ENCODE measurements at regions not wholly inside any gene's neighbourhood (a gene's known extent, or its start where the extent isn't known, plus 50 kb on each side); places are given as distances from the start of the nearest gene placed in this dataset.

DNA sequence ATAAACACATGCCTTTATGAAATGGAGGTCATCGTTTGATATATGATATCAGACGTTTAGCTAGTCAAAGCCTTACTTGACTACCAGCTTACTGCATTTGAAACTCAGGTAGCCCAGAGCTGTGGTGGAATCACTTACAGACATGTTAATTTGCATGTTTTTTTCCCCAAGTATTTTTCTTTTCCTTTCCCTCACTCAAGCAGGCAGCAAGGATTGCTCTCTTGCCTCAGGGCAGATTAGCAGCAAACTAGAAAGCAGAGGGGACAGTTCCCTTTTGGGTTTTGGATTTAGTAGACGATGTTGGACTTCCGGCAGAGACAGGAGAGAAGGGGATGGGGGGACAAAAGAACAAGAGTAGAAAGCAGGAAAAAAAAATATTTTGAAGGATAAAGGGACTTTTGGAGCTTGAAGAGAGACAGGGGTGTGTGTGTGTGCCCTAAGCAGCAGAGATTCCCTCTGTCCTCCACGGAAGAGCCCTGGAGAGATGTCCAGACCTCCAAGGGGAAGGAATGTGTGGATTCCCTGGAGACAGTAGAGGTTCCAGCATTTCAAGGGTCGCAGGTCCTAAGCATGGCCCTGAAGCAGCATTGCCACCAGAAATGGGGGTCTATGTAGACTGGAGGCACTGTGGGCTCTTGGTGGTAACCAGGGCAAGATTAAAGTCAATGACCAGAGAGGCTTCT lies 86.8 kb upstream of the CADPS start:
- H3K4me2 ChIP-seq: no peak overlapping the region
- H3K27ac ChIP-seq: no peak overlapping the region
- WGBS (ENCODE audit: low lambda C conversion rate, missing lambda C conversion rate): 71% methylated on average over 6 of the region's 6 CpGs
- no peaks in the 10 kb centered on the region for H3K9me3 ChIP-seq (ENCODE audit: low read depth)
- no peak for TF ChIP-seq EZH2phosphoT487 (IDR thresholded peaks at IDR 0.05; ENCODE audit: low read depth, severe bottlenecking, unreplicated experiment)
- no peak for TF ChIP-seq EZH2 (IDR thresholded peaks at IDR 0.05; ENCODE audit: borderline replicate concordance)
- TF ChIP-seq, protein P1, sequence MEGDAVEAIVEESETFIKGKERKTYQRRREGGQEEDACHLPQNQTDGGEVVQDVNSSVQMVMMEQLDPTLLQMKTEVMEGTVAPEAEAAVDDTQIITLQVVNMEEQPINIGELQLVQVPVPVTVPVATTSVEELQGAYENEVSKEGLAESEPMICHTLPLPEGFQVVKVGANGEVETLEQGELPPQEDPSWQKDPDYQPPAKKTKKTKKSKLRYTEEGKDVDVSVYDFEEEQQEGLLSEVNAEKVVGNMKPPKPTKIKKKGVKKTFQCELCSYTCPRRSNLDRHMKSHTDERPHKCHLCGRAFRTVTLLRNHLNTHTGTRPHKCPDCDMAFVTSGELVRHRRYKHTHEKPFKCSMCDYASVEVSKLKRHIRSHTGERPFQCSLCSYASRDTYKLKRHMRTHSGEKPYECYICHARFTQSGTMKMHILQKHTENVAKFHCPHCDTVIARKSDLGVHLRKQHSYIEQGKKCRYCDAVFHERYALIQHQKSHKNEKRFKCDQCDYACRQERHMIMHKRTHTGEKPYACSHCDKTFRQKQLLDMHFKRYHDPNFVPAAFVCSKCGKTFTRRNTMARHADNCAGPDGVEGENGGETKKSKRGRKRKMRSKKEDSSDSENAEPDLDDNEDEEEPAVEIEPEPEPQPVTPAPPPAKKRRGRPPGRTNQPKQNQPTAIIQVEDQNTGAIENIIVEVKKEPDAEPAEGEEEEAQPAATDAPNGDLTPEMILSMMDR (IDR thresholded peaks at IDR 0.05; ENCODE audit: poor library complexity): no peak
- H3K36me3 ChIP-seq (replicated peaks; ENCODE audit: insufficient read depth, low read depth): no peaks in the 10 kb centered on the region
- no peaks in the 10 kb centered on the region for H3K79me2 ChIP-seq
- no peaks in the 10 kb centered on the region for H3K27me3 ChIP-seq
- no peak overlapping the region for H3K4me3 ChIP-seq
- H4K20me1 ChIP-seq (ENCODE audit: insufficient read depth, poor library complexity, severe bottlenecking): no peaks in the 10 kb centered on the region
- H3K9me2 ChIP-seq (replicated peaks; ENCODE audit: insufficient read depth): no peaks in the 10 kb centered on the region
- no peak for DNase-seq (ENCODE audit: low spot score)
- no peak overlapping the region for H2AFZ ChIP-seq
- H3K4me1 ChIP-seq (ENCODE audit: insufficient read depth): no peaks in the 10 kb centered on the region

GRCh38 chr3:62962714-62963113 lies 87.5 kb upstream of the CADPS start:
- Histone ChIP-seq H4K20me1 (ENCODE audit: insufficient read depth, poor library complexity, severe bottlenecking) (no peaks in the 10 kb centered on the region), H3K27ac (no peak overlapping the region), H3K9me2 (replicated peaks; ENCODE audit: insufficient read depth) (no peaks in the 10 kb centered on the region), H3K27me3 (no peaks in the 10 kb centered on the region), H3K4me3 (no peak overlapping the region), H2AFZ (no peak overlapping the region), H3K79me2 (no peaks in the 10 kb centered on the region), H3K9me3 (ENCODE audit: low read depth) (no peaks in the 10 kb centered on the region), H3K4me1 (ENCODE audit: insufficient read depth) (no peaks in the 10 kb centered on the region), H3K36me3 (replicated peaks; ENCODE audit: insufficient read depth, low read depth) (no peaks in the 10 kb centered on the region), H3K4me2 (no peak overlapping the region)
- 55% methylated on average over 1 of the region's 1 CpG for WGBS (ENCODE audit: low lambda C conversion rate, missing lambda C conversion rate)
- DNase-seq (ENCODE audit: low spot score): no peak
- no peak for TF ChIP-seq EZH2phosphoT487 (IDR thresholded peaks at IDR 0.05; ENCODE audit: low read depth, severe bottlenecking, unreplicated experiment)

DNA sequence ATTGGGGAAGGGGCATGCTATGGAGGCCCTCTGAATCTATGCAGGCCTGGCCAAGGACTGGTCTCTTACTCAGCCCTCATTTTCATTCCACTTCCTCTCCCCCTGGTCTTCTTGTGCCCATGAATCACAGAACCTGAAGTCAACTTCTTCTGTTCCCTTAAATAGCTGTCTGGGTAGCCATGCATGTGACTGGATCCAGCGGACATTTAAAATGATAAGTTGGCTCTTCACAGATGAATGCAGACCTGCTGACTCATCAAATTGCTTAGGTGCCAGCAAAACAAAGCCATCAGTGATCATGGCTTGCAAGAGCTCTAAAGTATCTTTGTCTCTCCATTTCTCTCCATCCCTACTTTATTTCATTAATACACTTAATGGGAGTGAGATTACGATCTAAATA lies 90.1 kb upstream of the CADPS start:
- Histone ChIP-seq H4K20me1 (ENCODE audit: insufficient read depth, poor library complexity, severe bottlenecking) (no peaks in the 10 kb centered on the region), H3K27ac (no peak overlapping the region), H3K4me3 (no peak overlapping the region), H3K4me1 (ENCODE audit: insufficient read depth) (no peaks in the 10 kb centered on the region), H3K9me2 (replicated peaks; ENCODE audit: insufficient read depth) (no peaks in the 10 kb centered on the region), H2AFZ (no peak overlapping the region), H3K4me2 (no peak overlapping the region), H3K79me2 (no peaks in the 10 kb centered on the region), H3K27me3 (no peaks in the 10 kb centered on the region), H3K36me3 (replicated peaks; ENCODE audit: insufficient read depth, low read depth) (no peaks in the 10 kb centered on the region), H3K9me3 (ENCODE audit: low read depth) (no peaks in the 10 kb centered on the region)
- no peak for TF ChIP-seq EZH2phosphoT487 (IDR thresholded peaks at IDR 0.05; ENCODE audit: low read depth, severe bottlenecking, unreplicated experiment)
- TF ChIP-seq, protein P1 (IDR thresholded peaks at IDR 0.05; ENCODE audit: poor library complexity): no peak
- TF ChIP-seq EZH2 (IDR thresholded peaks at IDR 0.05; ENCODE audit: borderline replicate concordance): no peak
- DNase-seq (ENCODE audit: low spot score): no peak
- 93% methylated on average over 2 of the region's 2 CpGs for WGBS (ENCODE audit: low lambda C conversion rate, missing lambda C conversion rate)

GRCh38 chr3:62968128-62968527 lies 92.9 kb upstream of the CADPS start:
- Histone ChIP-seq H2AFZ (no peak overlapping the region), H4K20me1 (ENCODE audit: insufficient read depth, poor library complexity, severe bottlenecking) (no peaks in the 10 kb centered on the region), H3K4me1 (ENCODE audit: insufficient read depth) (no peaks in the 10 kb centered on the region), H3K9me3 (ENCODE audit: low read depth) (no peaks in the 10 kb centered on the region), H3K79me2 (no peaks in the 10 kb centered on the region), H3K27ac (no peak overlapping the region), H3K36me3 (replicated peaks; ENCODE audit: insufficient read depth, low read depth) (no peaks in the 10 kb centered on the region), H3K4me3 (no peak overlapping the region), H3K4me2 (no peak overlapping the region), H3K27me3 (no peaks in the 10 kb centered on the region), H3K9me2 (replicated peaks; ENCODE audit: insufficient read depth) (no peaks in the 10 kb centered on the region)
- 85% methylated on average over 3 of the region's 3 CpGs for WGBS (ENCODE audit: low lambda C conversion rate, missing lambda C conversion rate)
- TF ChIP-seq EZH2phosphoT487 (IDR thresholded peaks at IDR 0.05; ENCODE audit: low read depth, severe bottlenecking, unreplicated experiment) (no peak), EZH2 (IDR thresholded peaks at IDR 0.05; ENCODE audit: borderline replicate concordance) (no peak)
- TF ChIP-seq, protein P1 (IDR thresholded peaks at IDR 0.05; ENCODE audit: poor library complexity): no peak
- DNase-seq (ENCODE audit: low spot score): no peak

Data from hepatocyte (in vitro differentiated cells).